ENCODE measurements at regions not wholly inside any gene's neighbourhood (a gene's known extent, or its start where the extent isn't known, plus 50 kb on each side); places are given as distances from the start of the nearest gene placed in this dataset.

DNA sequence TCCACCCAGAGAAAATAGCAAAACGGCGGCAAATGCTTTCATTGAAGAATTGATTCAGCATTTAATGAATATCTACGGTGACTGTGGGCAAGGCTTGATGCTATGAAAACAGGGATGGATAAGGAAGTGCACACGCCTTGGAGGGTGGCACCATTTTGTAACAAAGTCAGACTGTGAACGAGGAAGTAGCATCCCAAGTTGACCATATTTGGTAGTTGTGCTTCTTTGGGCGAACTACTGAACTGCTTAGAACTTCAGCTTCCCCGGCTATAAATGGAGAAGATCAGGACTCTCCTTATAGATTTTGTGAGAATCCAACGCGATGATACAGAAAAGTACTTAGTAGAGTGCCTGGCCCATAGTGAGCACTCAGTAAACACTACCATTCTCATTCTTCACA is 303.2 kb downstream of the MAF start (continued):
- TF ChIP-seq, protein P1, sequence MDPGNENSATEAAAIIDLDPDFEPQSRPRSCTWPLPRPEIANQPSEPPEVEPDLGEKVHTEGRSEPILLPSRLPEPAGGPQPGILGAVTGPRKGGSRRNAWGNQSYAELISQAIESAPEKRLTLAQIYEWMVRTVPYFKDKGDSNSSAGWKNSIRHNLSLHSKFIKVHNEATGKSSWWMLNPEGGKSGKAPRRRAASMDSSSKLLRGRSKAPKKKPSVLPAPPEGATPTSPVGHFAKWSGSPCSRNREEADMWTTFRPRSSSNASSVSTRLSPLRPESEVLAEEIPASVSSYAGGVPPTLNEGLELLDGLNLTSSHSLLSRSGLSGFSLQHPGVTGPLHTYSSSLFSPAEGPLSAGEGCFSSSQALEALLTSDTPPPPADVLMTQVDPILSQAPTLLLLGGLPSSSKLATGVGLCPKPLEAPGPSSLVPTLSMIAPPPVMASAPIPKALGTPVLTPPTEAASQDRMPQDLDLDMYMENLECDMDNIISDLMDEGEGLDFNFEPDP (CRISPR knock-in tag; IDR thresholded peaks at IDR 0.05), result no peak
- TF ChIP-seq MCM3 (IDR thresholded peaks at IDR 0.05), result no peak
- TF ChIP-seq, protein P2, sequence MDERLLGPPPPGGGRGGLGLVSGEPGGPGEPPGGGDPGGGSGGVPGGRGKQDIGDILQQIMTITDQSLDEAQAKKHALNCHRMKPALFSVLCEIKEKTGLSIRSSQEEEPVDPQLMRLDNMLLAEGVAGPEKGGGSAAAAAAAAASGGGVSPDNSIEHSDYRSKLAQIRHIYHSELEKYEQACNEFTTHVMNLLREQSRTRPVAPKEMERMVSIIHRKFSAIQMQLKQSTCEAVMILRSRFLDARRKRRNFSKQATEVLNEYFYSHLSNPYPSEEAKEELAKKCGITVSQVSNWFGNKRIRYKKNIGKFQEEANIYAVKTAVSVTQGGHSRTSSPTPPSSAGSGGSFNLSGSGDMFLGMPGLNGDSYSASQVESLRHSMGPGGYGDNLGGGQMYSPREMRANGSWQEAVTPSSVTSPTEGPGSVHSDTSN (CRISPR knock-in tag; IDR thresholded peaks at IDR 0.05; ENCODE audit: low read depth), result no peak
- TF ChIP-seq, protein P2 (tag; conservative IDR thresholded peaks at IDR 0.05; ENCODE audit: low read depth), result no peak
- TF ChIP-seq, protein P3, sequence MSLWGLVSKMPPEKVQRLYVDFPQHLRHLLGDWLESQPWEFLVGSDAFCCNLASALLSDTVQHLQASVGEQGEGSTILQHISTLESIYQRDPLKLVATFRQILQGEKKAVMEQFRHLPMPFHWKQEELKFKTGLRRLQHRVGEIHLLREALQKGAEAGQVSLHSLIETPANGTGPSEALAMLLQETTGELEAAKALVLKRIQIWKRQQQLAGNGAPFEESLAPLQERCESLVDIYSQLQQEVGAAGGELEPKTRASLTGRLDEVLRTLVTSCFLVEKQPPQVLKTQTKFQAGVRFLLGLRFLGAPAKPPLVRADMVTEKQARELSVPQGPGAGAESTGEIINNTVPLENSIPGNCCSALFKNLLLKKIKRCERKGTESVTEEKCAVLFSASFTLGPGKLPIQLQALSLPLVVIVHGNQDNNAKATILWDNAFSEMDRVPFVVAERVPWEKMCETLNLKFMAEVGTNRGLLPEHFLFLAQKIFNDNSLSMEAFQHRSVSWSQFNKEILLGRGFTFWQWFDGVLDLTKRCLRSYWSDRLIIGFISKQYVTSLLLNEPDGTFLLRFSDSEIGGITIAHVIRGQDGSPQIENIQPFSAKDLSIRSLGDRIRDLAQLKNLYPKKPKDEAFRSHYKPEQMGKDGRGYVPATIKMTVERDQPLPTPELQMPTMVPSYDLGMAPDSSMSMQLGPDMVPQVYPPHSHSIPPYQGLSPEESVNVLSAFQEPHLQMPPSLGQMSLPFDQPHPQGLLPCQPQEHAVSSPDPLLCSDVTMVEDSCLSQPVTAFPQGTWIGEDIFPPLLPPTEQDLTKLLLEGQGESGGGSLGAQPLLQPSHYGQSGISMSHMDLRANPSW (CRISPR knock-in tag; IDR thresholded peaks at IDR 0.05), result no peak
